HG03159 (cell line): ENCODE measurements at regions not wholly inside any gene's neighbourhood (a gene's known extent, or its start where the extent isn't known, plus 50 kb on each side); places are given as distances from the start of the nearest gene placed in this dataset.

Source experiments
- ATAC-seq: cut with Tn5 transposase; IDR thresholded peaks from one replicate; pipeline ENCODE4 v1.9.1; 2021; ENCODE audit warnings: mild to moderate bottlenecking, moderate library complexity; ENCODE audit not compliant: unreplicated experiment

DNA sequence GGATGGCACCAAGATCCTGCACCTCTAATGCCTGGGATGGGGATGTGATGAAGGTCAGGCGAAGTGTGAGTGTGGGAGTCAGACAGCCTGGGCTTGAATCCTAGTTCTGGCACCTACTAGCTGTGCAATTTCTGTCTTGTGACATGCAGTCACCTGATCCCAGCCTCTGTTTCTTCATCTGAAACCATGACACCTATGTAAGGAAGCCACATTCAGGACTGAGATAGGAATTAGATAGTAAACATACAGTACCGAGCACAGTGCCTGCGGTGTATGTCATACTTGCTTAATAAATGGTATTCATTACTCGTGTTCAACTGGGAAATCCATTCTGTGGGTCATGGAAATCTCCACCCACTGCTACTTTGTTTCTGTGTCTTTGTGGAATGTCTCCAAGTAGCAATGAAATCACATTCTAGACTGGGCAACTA, 140.6 kb upstream of the STC2 start:
- no peak for ATAC-seq

DNA sequence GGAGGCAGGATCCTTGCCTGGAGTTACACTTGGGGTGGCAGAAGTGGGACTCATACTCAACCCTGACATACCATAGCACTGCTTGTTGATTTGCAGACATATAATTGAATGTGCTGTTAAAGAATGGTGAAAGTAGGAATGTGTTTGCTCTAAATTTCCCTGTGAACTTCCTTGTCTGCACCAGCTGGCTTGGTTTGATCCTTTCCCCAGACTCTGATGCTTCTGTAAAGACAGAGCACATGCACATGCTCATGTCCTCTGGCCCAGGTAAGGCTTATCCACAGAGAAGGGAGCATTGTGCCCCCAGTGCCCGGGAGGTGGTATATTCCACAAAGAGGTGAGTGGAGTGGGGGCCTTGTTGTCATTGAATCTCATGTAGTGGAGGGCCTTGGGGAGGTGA, 138.0 kb upstream of the STC2 start:
- no peak for ATAC-seq

DNA sequence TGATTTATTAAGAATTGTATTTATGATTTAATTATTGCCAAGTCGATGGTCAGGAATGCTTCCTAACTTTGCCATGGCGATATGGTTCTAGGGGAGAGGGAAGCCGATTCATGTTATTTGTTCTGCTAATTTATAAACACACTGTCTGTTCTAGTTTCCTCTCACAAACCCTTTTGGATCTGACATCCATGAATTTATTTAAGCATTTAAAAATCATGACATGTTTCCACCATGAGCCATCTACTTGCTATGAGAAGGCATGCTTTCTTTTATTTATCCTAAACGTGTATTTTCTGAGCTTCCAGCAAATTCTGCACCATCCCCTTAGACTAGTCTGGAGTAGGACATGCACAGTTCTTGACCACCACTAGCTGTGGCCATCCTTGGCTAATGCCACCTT, 136.6 kb upstream of the STC2 start:
- no peak for ATAC-seq

- no peak for ATAC-seq
Observed at GRCh38 chr5:173463207-173463606, 135.0 kb upstream of the STC2 start.

DNA sequence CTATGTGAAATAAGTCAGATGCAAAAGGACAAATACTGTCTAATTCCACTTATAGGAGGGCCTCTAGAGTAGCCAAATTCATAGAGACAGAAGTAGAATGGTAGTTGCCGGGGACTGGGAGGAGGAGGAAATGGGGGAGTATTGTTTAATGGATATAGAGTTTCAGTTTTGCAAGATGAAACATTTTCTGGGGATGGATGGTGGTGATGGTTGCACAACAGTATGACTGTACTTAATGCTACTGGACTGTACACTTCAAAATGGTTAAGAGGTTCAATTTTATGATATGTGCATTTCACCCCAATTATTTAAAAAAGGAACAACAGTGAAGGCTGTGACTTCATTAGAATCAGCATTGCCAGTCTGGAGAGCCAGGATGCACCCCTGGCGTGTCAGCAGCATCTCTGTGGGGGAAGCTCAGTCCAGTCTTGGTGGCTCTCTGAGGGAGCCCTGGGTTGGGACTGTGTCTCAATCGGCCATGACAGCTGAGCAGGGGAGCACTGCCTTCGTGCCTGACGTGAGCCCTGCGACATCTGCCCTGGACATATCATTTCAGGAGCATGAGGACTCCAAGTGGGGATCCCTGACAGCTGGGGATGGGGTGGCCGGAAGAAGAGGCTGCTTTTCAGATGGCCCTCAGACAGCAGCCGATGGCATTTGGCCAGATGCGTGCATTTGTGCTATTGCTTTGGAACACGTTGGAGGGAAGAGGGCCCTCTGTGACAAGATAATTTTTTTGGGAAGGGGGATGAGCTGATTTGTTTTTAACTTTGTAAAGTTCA, 130.8 kb upstream of the STC2 start:
- ATAC-seq: no peak

GRCh38 chr5:173457482-173457881, 129.3 kb upstream of the STC2 start:
- ATAC-seq: no peak

- ATAC-seq: no peak
Observed at GRCh38 chr5:173456751-173457171, 128.5 kb upstream of the STC2 start.

GRCh38 chr5:173456181-173456580, 128.0 kb upstream of the STC2 start:
- ATAC-seq: no peak

GRCh38 chr5:173455599-173455957, 127.4 kb upstream of the STC2 start:
- ATAC-seq: no peak

- no peak for ATAC-seq
Observed at GRCh38 chr5:173454736-173455598, 126.8 kb upstream of the STC2 start.

- no peak for ATAC-seq
Observed at GRCh38 chr5:173454361-173454735, 126.1 kb upstream of the STC2 start.

- ATAC-seq: no peak
Observed at GRCh38 chr5:173453167-173453566, 125.0 kb upstream of the STC2 start.

DNA sequence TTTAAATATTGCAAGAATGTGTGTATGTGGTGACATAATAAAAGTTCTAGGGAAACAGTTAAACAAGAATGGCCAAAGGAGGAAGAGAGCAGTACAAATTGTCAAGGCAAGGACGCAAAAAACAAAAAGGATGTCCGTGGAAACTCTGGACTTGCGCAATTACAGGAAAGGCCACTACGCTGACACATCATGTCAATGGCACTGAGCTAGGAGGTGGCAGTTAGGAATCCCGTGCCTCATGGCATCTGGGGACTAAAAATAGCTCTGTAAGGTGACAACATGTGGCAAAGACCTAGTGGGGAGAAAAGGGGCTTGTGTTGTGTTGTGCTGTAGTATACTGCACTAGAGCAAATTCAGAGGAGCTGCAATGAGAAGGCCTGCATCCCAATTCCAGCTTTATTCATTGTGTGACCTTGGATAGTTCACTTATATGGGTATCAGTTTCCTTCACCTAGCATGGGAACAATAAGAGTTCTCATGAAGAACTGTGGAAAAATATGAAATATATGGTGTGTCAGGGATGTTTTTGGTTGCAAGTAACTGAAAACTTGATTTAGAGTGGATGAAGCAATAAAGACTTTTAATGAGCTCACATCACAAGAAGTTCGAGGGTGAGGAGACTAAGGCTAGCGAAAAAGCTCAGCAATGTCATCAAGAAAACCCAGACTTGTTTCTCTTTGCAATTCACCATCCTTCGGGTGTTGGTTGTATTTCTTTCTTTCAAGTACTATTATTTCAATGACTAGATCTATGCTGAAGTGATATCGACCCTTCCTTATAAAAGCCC, 124.1 kb upstream of the STC2 start:
- ATAC-seq: no peak

DNA sequence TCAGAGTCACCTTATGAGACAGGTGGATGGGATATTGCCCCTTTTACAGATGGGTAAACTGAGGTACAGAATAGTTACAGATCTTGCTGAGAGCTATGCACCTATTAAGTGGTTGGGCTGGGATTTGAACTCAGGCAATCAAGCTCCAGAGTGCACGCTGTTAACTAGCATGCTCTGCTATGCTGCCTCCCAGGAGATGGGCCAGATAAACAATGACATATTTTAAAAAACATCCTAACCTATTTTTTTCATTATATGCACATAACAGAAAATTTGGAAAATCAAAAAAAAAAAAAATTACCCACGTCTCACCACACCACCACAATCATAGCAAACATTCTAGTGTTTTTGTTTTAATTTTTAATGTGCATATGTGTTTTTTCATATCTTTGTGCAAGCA, 123.4 kb upstream of the STC2 start:
- ATAC-seq: no peak

DNA sequence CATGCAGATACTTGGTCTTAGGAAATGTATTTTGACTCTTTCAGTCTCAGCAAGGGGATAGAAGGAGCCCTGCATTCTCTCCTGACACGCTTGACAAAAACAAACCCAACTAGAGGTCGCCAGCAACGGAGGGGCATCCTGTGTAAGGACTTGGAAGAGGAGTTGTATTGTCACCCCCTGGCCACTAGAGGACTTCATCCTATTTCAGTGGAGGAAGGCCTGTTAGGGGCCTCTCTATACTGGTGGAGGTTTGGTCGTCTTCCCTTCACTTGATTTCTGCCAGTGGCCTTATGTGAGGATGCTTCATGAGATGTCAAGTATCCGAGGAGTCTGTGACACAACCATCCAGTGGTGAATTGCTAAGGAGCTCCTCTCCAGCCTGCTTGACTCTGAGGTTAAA, 122.8 kb upstream of the STC2 start:
- ATAC-seq: peak; percentile 70

- no peak for ATAC-seq
Observed at GRCh38 chr5:173450188-173450587, 122.0 kb upstream of the STC2 start.

DNA sequence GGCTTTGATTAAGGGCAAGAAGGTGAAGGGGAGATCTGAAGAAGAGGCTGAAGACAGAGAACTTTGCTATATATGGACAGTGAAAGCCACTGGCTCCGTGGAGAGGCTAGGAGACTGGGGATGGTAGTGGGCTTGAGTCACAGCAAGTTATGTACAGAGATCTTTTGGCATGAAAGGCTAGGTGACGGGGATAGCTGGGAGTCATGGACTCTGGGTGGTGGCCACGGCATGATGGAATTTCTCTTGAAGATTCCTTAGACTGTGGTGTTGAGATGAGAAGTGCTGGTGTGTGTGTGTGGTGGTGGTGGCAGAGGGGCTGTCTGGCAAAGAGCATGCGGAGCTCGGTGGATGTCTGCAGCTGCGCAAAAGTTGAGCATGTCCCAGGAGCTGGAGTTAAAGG, 120.6 kb upstream of the STC2 start:
- no peak for ATAC-seq

DNA sequence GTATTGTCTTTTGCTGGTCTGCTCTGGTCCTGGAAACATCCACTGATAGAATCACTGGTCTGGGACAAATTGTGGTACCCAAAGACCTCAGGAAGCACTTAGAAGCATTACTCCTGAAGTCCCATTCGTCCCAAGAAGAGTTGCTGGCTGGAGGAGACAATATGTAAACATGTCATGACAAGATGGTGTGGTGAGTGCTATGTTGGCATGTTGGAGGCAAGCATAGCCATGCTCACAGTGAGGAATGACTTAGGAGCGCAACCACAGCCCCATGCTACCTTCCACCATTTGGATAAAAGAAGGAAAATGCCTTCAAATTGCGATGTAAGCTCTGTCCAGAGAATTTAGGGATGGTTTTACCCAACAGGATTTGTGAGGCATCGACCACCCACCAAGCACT, 115.8 kb upstream of the STC2 start:
- ATAC-seq: no peak

DNA sequence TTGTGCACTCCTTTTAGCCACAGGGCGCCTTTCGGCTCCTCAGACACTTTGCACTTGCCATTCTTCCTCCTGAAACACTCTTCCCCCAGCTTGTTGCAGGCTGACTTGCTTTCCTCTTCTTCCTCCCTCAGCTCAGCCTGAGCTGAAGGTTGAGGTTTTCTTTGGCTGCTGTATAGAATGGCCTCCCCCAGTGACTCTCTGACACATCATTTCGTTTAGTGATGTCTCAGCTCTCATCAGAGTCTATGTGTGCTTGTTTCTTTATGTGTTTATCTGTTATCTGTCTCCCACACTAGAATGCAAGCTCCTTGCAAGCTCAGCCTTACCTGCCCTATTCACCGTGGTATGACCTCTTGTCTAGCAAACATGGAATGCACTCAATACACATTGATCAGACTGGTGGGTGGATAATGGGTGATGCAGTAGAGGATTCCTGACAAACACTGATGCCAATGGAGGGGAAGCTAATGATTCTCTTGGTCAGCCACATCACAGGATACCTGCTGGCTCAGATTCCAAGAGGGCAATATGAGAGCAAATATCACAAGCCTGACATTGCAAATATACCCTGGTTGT, 112.9 kb upstream of the STC2 start:
- ATAC-seq: no peak

DNA sequence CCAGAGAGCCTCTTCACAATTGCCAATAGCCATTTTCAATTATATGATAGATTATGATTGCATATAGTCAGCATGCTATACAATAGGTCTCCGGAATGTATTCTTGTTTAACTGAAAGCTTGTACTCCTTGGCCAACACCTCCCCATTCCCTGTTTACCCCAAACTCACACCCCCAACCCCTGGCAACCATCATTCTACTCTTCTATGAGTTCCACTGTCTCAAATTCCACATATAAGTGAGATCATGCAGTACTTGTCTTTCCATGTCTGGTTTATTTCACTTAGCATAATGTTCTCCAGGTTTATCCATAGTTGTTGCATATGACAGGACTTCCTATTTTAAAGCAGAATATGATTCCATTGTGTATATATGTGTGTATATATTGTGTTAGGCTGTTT, 110.7 kb upstream of the STC2 start:
- no peak for ATAC-seq

GRCh38 chr5:173435447-173435846, 107.2 kb upstream of the STC2 start:
- ATAC-seq: no peak
